ENCODE measurements at regions not wholly inside any gene's neighbourhood (a gene's known extent, or its start where the extent isn't known, plus 50 kb on each side); places are given as distances from the start of the nearest gene placed in this dataset.

GRCh38 chr1:239960366-239960765 lies 131.3 kb upstream of the FMN2 start:
- TF ChIP-seq NANOG (IDR thresholded peaks at IDR 0.05; ENCODE audit: insufficient read depth, low read depth, low read length, poor library complexity, severe bottlenecking) (no peak), ATF3 (IDR thresholded peaks at IDR 0.05; ENCODE audit: insufficient read depth, low read depth, low read length) (no peak), CTCF (IDR thresholded peaks at IDR 0.05; ENCODE audit: control extremely low read depth in 1 of 3, insufficient read depth in 1 of 3, low read depth in 1 of 3, low read length in 3 of 3) (no peak), RNF2 (IDR thresholded peaks at IDR 0.05; ENCODE audit: borderline replicate concordance, low read depth, low read length, missing control alignments, poor library complexity, severe bottlenecking) (no peak), ZNF274 (IDR thresholded peaks at IDR 0.05; ENCODE audit: borderline replicate concordance, extremely low read depth, low read length) (no peak), SIN3A (conservative IDR thresholded peaks at IDR 0.05 in 1 of 2, IDR thresholded peaks at IDR 0.05 in 1 of 2; ENCODE audit: low read depth in 1 of 2, low read length in 2 of 2) (no peak), RAD21 (IDR thresholded peaks at IDR 0.05 in 1 of 2, conservative IDR thresholded peaks at IDR 0.05 in 1 of 2; ENCODE audit: low read depth in 2 of 2, low read length in 2 of 2) (no peak), TAF1 (IDR thresholded peaks at IDR 0.05; ENCODE audit: low read depth, low read length) (no peak), POLR2A (IDR thresholded peaks at IDR 0.05; ENCODE audit: control extremely low read depth in 1 of 2, low read depth in 2 of 2, low read length in 2 of 2) (no peak), RFX5 (IDR thresholded peaks at IDR 0.05; ENCODE audit: borderline replicate concordance, low read depth, low read length) (no peak), POLR2AphosphoS5 (IDR thresholded peaks at IDR 0.05; ENCODE audit: low read depth, low read length) (no peak)

Data from H1 (cell line).